ENCODE measurements at regions not wholly inside any gene's neighbourhood (a gene's known extent, or its start where the extent isn't known, plus 50 kb on each side); places are given as distances from the start of the nearest gene placed in this dataset.

DNA sequence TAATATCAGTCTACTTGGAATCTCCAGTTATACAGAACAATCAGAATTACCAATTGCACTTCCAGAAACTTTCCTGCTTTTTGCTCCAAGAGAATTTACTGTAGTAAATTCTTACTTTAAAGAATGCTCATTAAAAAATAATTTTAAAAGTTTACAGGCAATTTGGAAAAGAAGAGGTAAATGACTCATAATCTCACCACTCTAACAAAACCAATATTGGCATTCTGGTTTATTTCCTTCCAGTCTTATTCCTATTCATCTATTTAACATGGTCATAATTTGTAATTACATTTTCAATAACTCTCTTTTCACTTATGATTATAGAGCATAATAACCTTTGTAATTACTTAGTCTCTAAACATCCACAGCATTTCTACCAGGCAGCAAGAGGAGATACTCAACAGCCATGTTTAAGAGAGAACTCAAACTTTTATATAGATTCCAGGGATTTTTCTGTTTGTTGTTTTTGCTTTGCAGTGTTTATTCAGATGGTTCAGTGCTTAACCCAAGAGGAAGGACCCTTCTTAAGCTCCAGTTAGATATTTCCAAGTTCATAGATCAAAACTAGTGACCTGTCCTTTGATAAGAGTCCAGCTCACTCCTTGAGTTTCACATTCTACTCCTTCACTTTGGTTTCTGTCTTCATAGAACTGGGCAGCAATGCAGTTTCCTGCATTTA lies 464.7 kb downstream of the TXNL1 start:
- Histone ChIP-seq H3K9me3 (no peaks in the 10 kb centered on the region), H3K4me3 (no peak overlapping the region), H3K27ac (no peak overlapping the region), H3K4me1 (replicated peaks) (no peaks in the 10 kb centered on the region), H3K36me3 (no peaks in the 10 kb centered on the region), H3K27me3 (replicated peaks; ENCODE audit: insufficient read depth) (no peaks in the 10 kb centered on the region)
- intact Hi-C loops (cut with DNase I), result no loop called here
- TF ChIP-seq, protein P1, sequence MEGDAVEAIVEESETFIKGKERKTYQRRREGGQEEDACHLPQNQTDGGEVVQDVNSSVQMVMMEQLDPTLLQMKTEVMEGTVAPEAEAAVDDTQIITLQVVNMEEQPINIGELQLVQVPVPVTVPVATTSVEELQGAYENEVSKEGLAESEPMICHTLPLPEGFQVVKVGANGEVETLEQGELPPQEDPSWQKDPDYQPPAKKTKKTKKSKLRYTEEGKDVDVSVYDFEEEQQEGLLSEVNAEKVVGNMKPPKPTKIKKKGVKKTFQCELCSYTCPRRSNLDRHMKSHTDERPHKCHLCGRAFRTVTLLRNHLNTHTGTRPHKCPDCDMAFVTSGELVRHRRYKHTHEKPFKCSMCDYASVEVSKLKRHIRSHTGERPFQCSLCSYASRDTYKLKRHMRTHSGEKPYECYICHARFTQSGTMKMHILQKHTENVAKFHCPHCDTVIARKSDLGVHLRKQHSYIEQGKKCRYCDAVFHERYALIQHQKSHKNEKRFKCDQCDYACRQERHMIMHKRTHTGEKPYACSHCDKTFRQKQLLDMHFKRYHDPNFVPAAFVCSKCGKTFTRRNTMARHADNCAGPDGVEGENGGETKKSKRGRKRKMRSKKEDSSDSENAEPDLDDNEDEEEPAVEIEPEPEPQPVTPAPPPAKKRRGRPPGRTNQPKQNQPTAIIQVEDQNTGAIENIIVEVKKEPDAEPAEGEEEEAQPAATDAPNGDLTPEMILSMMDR (IDR thresholded peaks at IDR 0.05), result no peak
- TF ChIP-seq POLR2A (IDR thresholded peaks at IDR 0.05), result no peak
- TF ChIP-seq POLR2AphosphoS5 (IDR thresholded peaks at IDR 0.05), result no peak
- no peak for DNase-seq (ENCODE audit: low spot score)

DNA sequence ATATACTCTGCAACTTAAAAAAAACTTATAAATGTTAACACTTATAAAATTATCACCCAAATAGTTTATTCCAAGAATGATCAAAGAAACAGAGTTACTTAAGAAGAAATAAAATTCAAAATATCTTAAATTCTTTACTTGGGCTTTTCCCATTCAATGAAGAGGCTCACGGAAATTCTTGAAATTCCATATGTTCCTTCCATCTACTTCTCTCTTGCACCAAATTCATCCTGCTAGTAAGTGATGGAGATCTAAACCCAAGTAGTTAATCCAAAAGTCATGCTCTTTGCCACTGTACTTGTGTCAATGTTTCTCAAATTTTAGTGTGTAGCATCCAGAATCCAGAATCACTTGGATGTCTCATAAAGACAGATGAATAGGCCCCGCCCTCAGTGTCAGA lies 465.9 kb downstream of the TXNL1 start:
- 98% methylated on average over 2 of the region's 2 CpGs for whole genome bisulfite sequencing
- intact Hi-C loops (cut with DNase I), result no loop called here
- H3K27ac ChIP-seq, result no peak overlapping the region

DNA sequence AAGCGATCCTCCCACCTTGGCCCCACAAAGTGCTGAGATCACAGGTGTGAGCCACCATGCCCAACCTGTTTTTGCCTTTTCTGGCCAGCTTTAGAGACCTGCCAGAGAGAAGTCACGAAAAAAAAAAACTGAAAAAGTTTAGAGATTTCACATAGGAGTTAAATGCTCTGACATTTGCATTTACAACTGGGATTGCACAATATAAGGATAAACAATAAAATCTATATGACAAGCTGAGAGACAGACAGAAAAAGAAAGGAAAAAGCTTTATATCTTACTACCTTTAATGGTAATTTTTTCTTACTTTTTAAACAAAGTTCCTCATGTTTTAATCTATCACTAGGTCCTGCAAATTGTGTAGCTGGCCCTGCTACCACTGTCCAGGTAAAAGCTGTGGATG lies 466.5 kb downstream of the TXNL1 start:
- Histone ChIP-seq H3K27me3 (replicated peaks; ENCODE audit: insufficient read depth) (no peaks in the 10 kb centered on the region), H3K4me3 (no peak overlapping the region), H3K27ac (no peak overlapping the region), H3K4me1 (replicated peaks) (no peaks in the 10 kb centered on the region), H3K36me3 (no peaks in the 10 kb centered on the region), H3K9me3 (no peaks in the 10 kb centered on the region)
- 84% methylated on average over 2 of the region's 2 CpGs for WGBS
- TF ChIP-seq POLR2AphosphoS5 (IDR thresholded peaks at IDR 0.05), result no peak
- TF ChIP-seq, protein P1 (IDR thresholded peaks at IDR 0.05), result no peak
- intact Hi-C loops (cut with DNase I), result no loop called here
- no peak for DNase-seq (ENCODE audit: low spot score)

More for the DNA sequence above, 465.9 kb downstream of the TXNL1 start:
- no peak for DNase-seq (ENCODE audit: low spot score)
- Histone ChIP-seq H3K36me3 (no peaks in the 10 kb centered on the region), H3K4me3 (no peak overlapping the region), H3K4me1 (replicated peaks) (no peaks in the 10 kb centered on the region), H3K27me3 (replicated peaks; ENCODE audit: insufficient read depth) (no peaks in the 10 kb centered on the region), H3K9me3 (no peaks in the 10 kb centered on the region)
- no peak for TF ChIP-seq POLR2A (IDR thresholded peaks at IDR 0.05)
- TF ChIP-seq, protein P1 (IDR thresholded peaks at IDR 0.05), result no peak
- no peak for TF ChIP-seq POLR2AphosphoS5 (IDR thresholded peaks at IDR 0.05)

DNA sequence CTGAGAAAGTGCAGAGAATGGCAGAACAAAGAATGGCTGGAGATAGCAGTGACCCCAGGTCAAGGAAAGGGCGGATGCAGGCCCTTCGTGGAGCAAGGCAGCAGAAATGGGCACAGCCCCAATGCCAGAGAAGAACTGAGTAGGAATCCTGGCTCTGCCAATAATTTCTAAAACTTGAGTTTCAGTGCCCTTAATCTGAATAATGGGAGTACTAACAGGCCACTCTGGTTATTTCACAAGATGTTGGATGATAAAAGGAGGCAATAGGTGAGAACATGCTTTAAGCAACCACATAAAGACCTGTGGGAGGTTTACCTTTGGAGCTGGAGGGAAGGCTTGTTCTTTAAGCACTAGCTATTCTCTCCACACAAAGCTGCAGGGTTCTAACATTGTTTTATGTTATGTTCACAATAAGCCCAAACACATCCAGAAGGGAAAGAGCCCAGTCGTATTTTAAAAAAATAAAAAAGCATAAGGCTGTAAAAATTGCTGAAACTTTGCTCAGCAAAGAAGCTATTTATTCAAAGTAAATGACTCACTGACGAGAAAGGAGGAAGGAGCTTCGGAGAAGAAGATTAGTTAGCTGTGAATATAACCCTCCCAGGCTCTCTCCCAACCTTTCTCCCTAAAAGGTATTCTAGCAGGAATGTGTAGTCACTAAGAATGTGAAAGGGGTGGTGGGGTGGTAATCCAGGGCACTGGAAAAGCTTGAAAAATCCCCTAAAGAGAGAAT lies 470.2 kb downstream of the TXNL1 start:
- Histone ChIP-seq H3K27ac (peak overlapping the region; percentile 6 to 41), H3K36me3 (no peaks in the 10 kb centered on the region), H3K27me3 (replicated peaks; ENCODE audit: insufficient read depth) (no peaks in the 10 kb centered on the region), H3K9me3 (no peaks in the 10 kb centered on the region), H3K4me3 (no peak overlapping the region), H3K4me1 (replicated peaks) (no peaks in the 10 kb centered on the region)
- intact Hi-C loops (cut with DNase I), result no loop called here
- no peak for TF ChIP-seq POLR2AphosphoS5 (IDR thresholded peaks at IDR 0.05)
- TF ChIP-seq, protein P1 (IDR thresholded peaks at IDR 0.05), result no peak
- TF ChIP-seq POLR2A (IDR thresholded peaks at IDR 0.05), result no peak
- peak; percentile 9 for DNase-seq (ENCODE audit: low spot score)
- 24% methylated on average over 5 of the region's 5 CpGs for WGBS

DNA sequence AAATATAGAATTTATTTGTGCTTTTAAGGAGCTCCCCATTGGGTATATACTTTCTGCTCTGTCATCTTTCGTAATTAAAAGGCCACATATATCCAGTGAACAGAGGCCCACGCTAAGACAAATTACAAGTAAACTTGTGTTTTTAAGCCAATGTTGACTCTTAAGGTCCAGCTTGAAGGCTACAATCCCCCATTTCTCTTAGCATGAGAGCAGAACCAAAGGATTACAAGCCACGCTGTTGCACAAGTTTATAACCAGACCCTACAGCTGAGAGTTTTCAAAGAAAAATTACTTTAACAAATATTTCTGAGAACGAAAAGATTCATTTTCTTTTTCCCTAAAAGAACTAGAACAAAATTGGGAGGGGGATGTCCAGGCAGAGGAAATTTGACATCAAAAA lies 471.0 kb downstream of the TXNL1 start:
- H3K27me3 ChIP-seq (replicated peaks; ENCODE audit: insufficient read depth), result no peaks in the 10 kb centered on the region
- H3K4me3 ChIP-seq, result no peak overlapping the region
- H3K9me3 ChIP-seq, result no peaks in the 10 kb centered on the region
- no peaks in the 10 kb centered on the region for H3K36me3 ChIP-seq
- WGBS, result 70% methylated on average over 4 of the region's 4 CpGs
- intact Hi-C loops (cut with DNase I), result no loop called here
- no peak overlapping the region for H3K27ac ChIP-seq
- no peak for DNase-seq (ENCODE audit: low spot score)
- no peaks in the 10 kb centered on the region for H3K4me1 ChIP-seq (replicated peaks)
- no peak for TF ChIP-seq POLR2A (IDR thresholded peaks at IDR 0.05)
- TF ChIP-seq, protein P1 (IDR thresholded peaks at IDR 0.05), result no peak
- TF ChIP-seq POLR2AphosphoS5 (IDR thresholded peaks at IDR 0.05), result no peak

All from prostate gland (tissue), 2 donors.